GM12892 (cell line): ENCODE measurements at regions not wholly inside any gene's neighbourhood (a gene's known extent, or its start where the extent isn't known, plus 50 kb on each side); places are given as distances from the start of the nearest gene placed in this dataset.

Source experiments
- POLR2A ChIP-seq: IDR thresholded peaks from 2 replicates; pipeline ENCODE4 v1.6.1; 2011; ENCODE audit warnings: low read depth, low read length, control low read depth
- POLR2AphosphoS5 ChIP-seq: IDR thresholded peaks from 2 replicates; pipeline ENCODE4 v1.6.1; 2011; ENCODE audit warnings: low read depth, low read length, control low read depth
- TAF1 ChIP-seq: IDR thresholded peaks from 2 replicates; pipeline ENCODE4 v1.6.1; 2011; ENCODE audit warnings: low read depth, mild to moderate bottlenecking, control low read depth, low read length, borderline replicate concordance

- TF ChIP-seq POLR2AphosphoS5 (no peak), TAF1 (no peak), POLR2A (no peak)
These were observed 137.0 kb upstream of the FANCL start for GRCh38 chr2:58378152-58378551.
